Osteoblast (primary cell): ENCODE measurements at regions not wholly inside any gene's neighbourhood (a gene's known extent, or its start where the extent isn't known, plus 50 kb on each side); places are given as distances from the start of the nearest gene placed in this dataset.

Source experiments
- DNase-seq: peaks from one replicate; pipeline ENCODE4 v3.0.0; 2011; ENCODE audit warnings: low spot score, mixed read lengths; ENCODE audit not compliant: insufficient read length; ENCODE audit errors: missing footprints
- H2AFZ ChIP-seq: 2 replicates; pipeline ENCODE4 v1.6.0; 2011; ENCODE audit warnings: mild to moderate bottlenecking, low read length
- H3K27ac ChIP-seq: 2 replicates; pipeline ENCODE4 v1.5.1; 2011; ENCODE audit warnings: mild to moderate bottlenecking, low read depth, low read length, moderate library complexity
- H3K27me3 ChIP-seq: 2 replicates; pipeline ENCODE4 v1.6.0; 2012; ENCODE audit warnings: mild to moderate bottlenecking, control low read depth, inconsistent platforms, low read length, moderate library complexity; ENCODE audit not compliant: insufficient read depth
- H3K36me3 ChIP-seq: 2 replicates; pipeline ENCODE4 v1.5.1; 2011; ENCODE audit warnings: mild to moderate bottlenecking, low read length, control low read depth, moderate library complexity; ENCODE audit not compliant: insufficient read depth
- H3K4me1 ChIP-seq: 2 replicates; pipeline ENCODE4 v1.5.1; 2011; ENCODE audit warnings: mild to moderate bottlenecking, low read length, control low read depth, moderate library complexity; ENCODE audit not compliant: insufficient read depth
- H3K4me2 ChIP-seq: 2 replicates; pipeline ENCODE4 v1.6.0; 2011; ENCODE audit warnings: mild to moderate bottlenecking, low read length; ENCODE audit not compliant: insufficient read depth
- H3K4me3 ChIP-seq: fragments of 200-600 bp; sonication (generic); 3 replicates; pipeline ENCODE4 v1.5.1; 2012; ENCODE audit warnings: mild to moderate bottlenecking, low read length, inconsistent platforms; ENCODE audit not compliant: insufficient read depth
- H3K79me2 ChIP-seq: 2 replicates; pipeline ENCODE4 v1.6.0; 2012; ENCODE audit warnings: mild to moderate bottlenecking, low read length, control low read depth, inconsistent platforms; ENCODE audit not compliant: insufficient read depth
- H3K9me3 ChIP-seq: 2 replicates; pipeline ENCODE4 v1.5.1; 2011; ENCODE audit warnings: low read depth, low read length, control low read depth
- H4K20me1 ChIP-seq: 2 replicates; pipeline ENCODE4 v1.6.0; 2012; ENCODE audit warnings: mild to moderate bottlenecking, low read length, control low read depth; ENCODE audit not compliant: insufficient read depth
- CTCF ChIP-seq: IDR thresholded peaks from 2 replicates; pipeline ENCODE4 v1.5.1; 2011; ENCODE audit warnings: mild to moderate bottlenecking, low read depth, low read length, moderate library complexity; ENCODE audit errors: extremely low read depth

DNA sequence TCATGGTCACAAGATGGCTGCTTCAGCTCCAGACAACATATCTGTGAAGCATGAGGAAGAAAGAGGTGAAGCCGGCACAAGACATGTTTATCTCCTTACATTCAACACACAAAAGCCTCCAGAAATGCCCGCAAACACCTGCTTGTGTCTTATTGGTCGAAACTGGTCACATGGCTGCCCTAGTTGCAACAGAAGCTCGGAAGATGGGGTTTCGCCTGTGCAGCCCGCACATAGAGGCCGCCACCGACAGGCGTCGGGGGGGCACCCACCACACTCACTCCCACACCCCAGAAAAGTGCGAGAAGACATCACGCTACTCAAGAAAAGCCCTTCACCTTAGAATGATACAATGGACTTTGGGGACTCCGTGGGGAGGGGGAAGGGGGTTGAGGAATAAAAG lies 63.0 kb upstream of the MGMT start:
- Histone ChIP-seq H3K27ac (no peak overlapping the region), H3K9me3 (no peaks in the 10 kb centered on the region), H3K4me3 (no peak overlapping the region), H4K20me1 (no peaks in the 10 kb centered on the region), H2AFZ (no peak overlapping the region), H3K79me2 (no peaks in the 10 kb centered on the region), H3K4me2 (no peak overlapping the region), H3K4me1 (no peaks in the 10 kb centered on the region), H3K27me3 (no peaks in the 10 kb centered on the region), H3K36me3 (no peaks in the 10 kb centered on the region)
- no peak for DNase-seq
- no peak for TF ChIP-seq CTCF

DNA sequence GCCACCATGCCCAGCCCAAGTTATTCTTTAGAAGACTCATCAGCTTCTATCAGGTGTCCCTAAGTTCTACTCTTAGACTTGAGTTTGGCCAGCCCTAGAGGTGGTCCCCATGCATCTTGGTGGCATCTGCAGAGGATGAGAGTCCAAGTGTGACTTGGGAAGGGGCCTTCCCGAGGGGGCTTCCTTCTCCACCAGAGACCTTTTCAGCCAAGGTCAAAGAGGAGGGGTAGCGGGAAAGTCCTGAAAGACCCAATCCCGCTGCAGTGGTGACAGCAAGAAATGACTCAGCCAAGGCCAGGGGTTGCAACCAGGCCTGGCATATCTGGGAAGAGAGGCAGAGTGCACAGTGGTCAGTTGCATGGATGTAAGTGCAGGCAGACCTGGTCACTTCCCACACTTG lies 61.7 kb upstream of the MGMT start:
- no peak for TF ChIP-seq CTCF
- no peaks in the 10 kb centered on the region for H3K36me3 ChIP-seq
- H3K9me3 ChIP-seq, result no peaks in the 10 kb centered on the region
- no peak for DNase-seq
- no peaks in the 10 kb centered on the region for H3K79me2 ChIP-seq
- H3K27ac ChIP-seq, result no peak overlapping the region
- no peaks in the 10 kb centered on the region for H3K4me1 ChIP-seq
- no peak overlapping the region for H3K4me3 ChIP-seq
- no peak overlapping the region for H3K4me2 ChIP-seq
- H3K27me3 ChIP-seq, result no peaks in the 10 kb centered on the region
- H2AFZ ChIP-seq, result no peak overlapping the region
- H4K20me1 ChIP-seq, result no peaks in the 10 kb centered on the region

DNA sequence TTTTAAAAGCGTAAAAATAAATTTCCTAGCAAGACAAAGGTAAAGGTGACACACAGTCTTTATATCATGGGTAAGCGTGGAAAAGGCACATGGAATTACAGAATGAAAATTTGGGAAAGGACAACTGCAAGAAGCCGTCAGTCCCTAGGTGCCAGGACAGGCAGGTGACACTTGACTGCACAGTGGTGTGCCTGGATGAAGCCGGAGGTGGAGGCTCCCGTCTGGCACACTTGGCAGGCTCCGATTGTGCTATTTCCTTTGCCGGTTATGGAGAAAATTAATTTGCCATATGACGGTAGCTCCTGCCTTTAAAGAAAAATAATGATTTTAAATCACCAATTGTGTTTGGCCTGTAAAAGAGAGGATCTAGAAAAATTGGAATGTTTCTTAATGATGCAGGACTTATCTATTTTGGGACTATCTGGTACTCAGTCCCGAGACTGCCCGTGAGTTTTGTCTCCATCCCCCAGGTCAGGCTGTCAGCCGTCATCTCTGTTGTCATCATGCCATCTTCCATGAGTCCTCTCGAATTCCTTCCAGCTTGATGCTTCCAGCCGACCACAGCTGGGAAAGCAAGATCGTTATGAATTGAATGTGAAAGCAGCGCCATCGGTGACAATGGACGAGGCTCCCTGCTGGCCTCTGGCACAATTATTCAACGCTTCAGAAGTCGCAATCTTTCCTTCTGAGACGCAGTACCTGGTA lies 56.2 kb upstream of the MGMT start:
- Histone ChIP-seq H3K27ac (no peak overlapping the region), H3K27me3 (no peaks in the 10 kb centered on the region), H3K4me1 (no peaks in the 10 kb centered on the region), H4K20me1 (no peaks in the 10 kb centered on the region), H3K4me3 (no peak overlapping the region), H3K4me2 (no peak overlapping the region), H3K79me2 (no peaks in the 10 kb centered on the region), H2AFZ (no peak overlapping the region), H3K36me3 (no peaks in the 10 kb centered on the region), H3K9me3 (no peaks in the 10 kb centered on the region)
- no peak for TF ChIP-seq CTCF
- no peak for DNase-seq

DNA sequence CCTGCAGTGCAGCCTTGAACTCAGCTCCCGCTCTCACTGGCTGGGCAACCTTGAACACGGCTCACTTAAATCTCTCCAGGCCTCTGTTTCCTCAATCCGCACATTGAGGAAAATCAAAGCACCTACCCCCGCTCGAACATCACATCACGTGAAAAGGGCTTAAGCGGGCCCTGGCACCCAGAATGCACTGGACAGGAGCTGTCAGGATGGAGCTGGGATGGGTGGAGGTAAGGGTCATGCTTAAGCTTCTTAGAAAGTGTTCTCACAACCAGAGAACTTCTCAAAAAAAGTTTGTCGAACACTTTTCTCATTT lies 55.7 kb upstream of the MGMT start:
- no peaks in the 10 kb centered on the region for H3K4me1 ChIP-seq
- no peak overlapping the region for H3K27ac ChIP-seq
- H3K9me3 ChIP-seq, result no peaks in the 10 kb centered on the region
- no peak for DNase-seq
- no peak overlapping the region for H3K4me2 ChIP-seq
- H4K20me1 ChIP-seq, result no peaks in the 10 kb centered on the region
- H3K27me3 ChIP-seq, result no peaks in the 10 kb centered on the region
- no peak overlapping the region for H3K4me3 ChIP-seq
- no peak overlapping the region for H2AFZ ChIP-seq
- no peaks in the 10 kb centered on the region for H3K79me2 ChIP-seq
- H3K36me3 ChIP-seq, result no peaks in the 10 kb centered on the region
- TF ChIP-seq CTCF, result no peak
